Neuron (in vitro differentiated cells): ENCODE measurements at regions not wholly inside any gene's neighbourhood (a gene's known extent, or its start where the extent isn't known, plus 50 kb on each side); places are given as distances from the start of the nearest gene placed in this dataset.
"Not testable (repeated sequence)": the region's sequence is repeated elsewhere in the genome, so short reads cannot be mapped to it uniquely, and the experiment has no call there.

Experiments
- H2AFZ ChIP-seq: one replicate; pipeline ENCODE4 v1.6.1; 2013; ENCODE audit warnings: low read depth, mild to moderate bottlenecking, inconsistent platforms, low read length, moderate library complexity
- H3K27me3 ChIP-seq: one replicate; pipeline ENCODE4 v1.6.1; 2013; ENCODE audit warnings: low read length; ENCODE audit not compliant: insufficient read depth
- H3K36me3 ChIP-seq: one replicate; pipeline ENCODE4 v1.6.1; 2013; ENCODE audit warnings: low read length; ENCODE audit not compliant: insufficient read depth
- H3K4me1 ChIP-seq: one replicate; pipeline ENCODE4 v1.6.1; 2013; ENCODE audit warnings: low read length; ENCODE audit not compliant: insufficient read depth
- H3K4me3 ChIP-seq: 2 replicates; pipeline ENCODE4 v1.5.1; 2013; ENCODE audit warnings: mild to moderate bottlenecking, low read length, moderate library complexity
- H3K9me3 ChIP-seq: one replicate; pipeline ENCODE4 v1.6.1; 2013; ENCODE audit warnings: low read length

DNA sequence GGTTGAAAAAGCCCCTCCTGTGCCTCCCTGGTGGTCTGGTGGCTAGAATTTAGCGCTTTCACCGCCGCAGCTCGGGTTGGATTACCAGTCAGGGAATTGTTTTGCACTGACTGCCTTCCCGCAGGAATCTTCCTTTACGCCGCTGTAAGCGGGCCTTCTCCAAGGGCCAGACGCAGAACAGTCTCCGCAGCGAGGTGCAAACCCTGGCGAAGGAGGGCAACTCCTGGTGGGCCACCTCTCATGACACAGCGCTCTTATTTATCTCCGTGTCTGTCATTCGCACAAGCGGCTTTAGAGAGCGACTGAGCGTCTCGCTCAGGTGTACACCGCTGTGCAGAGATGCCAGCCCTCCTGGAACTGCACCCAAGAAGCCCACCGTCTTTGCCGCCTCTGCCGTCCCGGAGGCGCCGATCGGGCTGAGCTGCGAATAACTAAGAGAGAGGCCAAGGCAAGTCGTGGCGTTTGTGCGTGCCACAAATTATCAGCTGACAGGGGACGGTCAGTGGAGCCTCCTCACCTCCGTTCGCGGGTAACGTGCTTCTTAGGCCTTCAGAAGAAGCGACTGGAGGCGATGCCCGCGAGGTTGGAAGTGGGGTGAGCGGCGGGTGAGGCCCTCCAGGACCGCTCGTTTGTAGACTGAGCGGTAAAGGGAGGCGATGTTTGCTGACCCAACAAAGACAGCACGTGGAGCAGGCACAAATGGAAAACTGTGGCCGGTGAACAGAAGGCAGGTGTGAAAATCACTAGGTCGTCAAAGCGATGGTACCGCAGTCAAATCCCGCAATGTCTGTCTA is 93.5 kb downstream of the PRKAB2 start:
- Histone ChIP-seq H3K27me3 (peaks cover 14% of the 10 kb centered on the region), H3K9me3 (no peaks in the 10 kb centered on the region), H3K4me1 (no peaks in the 10 kb centered on the region), H2AFZ (no peak overlapping the region), H3K36me3 (no peaks in the 10 kb centered on the region), H3K4me3 (no peak overlapping the region)

DNA sequence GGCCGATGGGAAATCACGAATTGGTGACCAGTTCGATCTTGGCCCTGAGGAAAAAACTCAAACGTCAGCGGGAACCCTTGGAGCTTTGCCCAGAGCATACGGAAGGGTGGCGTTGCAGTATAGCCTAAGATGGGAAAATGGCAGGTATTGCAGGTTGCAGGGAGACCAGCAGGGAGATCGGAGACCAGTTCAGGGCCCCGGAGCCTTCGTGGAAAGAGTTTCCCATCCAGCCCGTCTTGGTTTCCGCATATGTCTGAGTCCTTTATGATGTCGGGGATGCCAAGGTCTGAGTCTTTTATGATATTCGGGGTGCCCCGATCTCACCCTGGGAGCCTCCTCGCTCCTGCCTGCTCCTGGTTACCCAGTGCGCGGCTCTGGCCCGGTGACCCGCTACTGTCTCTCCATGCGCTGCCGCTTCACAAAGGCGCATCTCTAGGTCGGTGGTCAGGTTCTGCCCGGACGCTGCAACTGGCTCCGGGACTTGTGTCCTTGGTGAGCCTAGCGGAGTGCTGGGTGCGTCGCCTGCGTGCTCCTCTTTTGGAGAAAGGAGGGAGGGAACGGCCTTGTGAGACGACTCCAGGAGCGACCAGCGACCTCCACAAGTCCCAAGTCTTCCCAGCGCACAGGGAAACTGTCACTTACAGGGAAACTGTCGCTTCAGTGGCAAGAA is 94.2 kb downstream of the PRKAB2 start:
- H3K4me1 ChIP-seq: no peaks in the 10 kb centered on the region
- no peak overlapping the region for H3K4me3 ChIP-seq
- H2AFZ ChIP-seq: no peak overlapping the region
- H3K9me3 ChIP-seq: no peaks in the 10 kb centered on the region
- no peaks in the 10 kb centered on the region for H3K36me3 ChIP-seq
- H3K27me3 ChIP-seq: peaks cover 13% of the 10 kb centered on the region

DNA sequence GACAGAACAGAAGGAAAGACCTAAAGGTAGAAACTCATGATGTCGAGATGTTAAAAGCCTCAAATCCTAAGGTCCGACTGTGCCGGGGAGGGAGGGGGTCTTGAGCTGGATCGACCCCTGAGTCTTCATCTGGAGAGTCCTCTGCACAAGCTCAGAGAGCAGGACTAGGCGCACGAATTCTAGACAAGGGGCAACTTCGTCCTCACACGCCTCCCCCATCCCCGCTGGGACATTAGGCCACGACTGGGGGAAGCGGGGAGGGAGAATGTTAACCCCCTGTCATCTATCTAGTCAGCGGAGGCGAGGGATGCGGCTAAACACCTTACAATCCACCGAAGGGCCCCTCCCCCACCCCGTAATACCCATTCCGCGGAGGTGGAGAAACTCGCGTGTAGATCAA is 94.7 kb downstream of the PRKAB2 start:
- Histone ChIP-seq H3K4me1 (no peaks in the 10 kb centered on the region), H3K9me3 (no peaks in the 10 kb centered on the region), H3K4me3 (no peak overlapping the region), H3K36me3 (no peaks in the 10 kb centered on the region), H2AFZ (no peak overlapping the region), H3K27me3 (peaks cover 14% of the 10 kb centered on the region)

DNA sequence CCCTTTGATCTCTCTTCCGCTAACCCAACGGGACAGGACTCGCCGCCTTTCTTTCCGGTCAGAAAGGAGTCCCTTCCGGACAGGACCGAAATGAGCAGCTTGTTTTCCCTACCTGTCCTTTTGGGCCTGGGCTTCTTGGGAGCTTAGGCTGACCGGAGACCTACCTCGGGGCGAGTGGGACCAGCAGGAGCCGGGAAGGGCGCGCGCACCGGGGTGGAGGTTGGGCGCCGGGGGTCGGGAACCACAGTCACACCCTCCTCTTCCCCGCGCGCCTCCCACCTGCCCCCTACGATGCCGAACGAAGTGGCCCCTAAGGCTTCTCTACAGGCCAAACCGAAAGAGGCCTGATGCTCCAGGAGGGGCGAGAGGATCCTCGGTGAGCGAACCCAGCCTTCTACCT is 95.2 kb downstream of the PRKAB2 start:
- Histone ChIP-seq H2AFZ (no peak overlapping the region), H3K4me1 (no peaks in the 10 kb centered on the region), H3K36me3 (no peaks in the 10 kb centered on the region), H3K27me3 (peaks cover 17% of the 10 kb centered on the region), H3K4me3 (no peak overlapping the region), H3K9me3 (no peaks in the 10 kb centered on the region)

DNA sequence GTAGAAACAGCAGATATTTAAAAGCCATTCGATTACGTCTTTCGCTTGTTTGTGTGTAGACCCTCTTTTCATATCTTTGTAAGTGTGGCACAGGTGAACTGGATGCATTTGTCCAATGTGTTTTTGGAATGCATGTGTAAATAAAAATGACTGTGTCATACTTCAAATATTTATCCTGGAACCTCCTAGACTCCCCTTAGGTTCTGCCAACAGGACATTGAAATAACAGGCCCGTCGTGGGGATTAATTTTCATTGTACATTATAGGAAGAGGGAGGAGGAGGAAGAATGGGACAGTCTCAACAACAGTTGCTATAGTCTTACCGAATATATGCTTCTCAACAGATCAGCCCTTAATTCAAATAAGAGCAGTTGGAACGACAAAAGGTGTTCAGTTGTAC is 95.8 kb downstream of the PRKAB2 start:
- Histone ChIP-seq H3K4me1 (no peaks in the 10 kb centered on the region), H3K27me3 (peaks cover 24% of the 10 kb centered on the region), H3K36me3 (no peaks in the 10 kb centered on the region), H3K9me3 (no peaks in the 10 kb centered on the region), H2AFZ (no peak overlapping the region), H3K4me3 (no peak overlapping the region)

DNA sequence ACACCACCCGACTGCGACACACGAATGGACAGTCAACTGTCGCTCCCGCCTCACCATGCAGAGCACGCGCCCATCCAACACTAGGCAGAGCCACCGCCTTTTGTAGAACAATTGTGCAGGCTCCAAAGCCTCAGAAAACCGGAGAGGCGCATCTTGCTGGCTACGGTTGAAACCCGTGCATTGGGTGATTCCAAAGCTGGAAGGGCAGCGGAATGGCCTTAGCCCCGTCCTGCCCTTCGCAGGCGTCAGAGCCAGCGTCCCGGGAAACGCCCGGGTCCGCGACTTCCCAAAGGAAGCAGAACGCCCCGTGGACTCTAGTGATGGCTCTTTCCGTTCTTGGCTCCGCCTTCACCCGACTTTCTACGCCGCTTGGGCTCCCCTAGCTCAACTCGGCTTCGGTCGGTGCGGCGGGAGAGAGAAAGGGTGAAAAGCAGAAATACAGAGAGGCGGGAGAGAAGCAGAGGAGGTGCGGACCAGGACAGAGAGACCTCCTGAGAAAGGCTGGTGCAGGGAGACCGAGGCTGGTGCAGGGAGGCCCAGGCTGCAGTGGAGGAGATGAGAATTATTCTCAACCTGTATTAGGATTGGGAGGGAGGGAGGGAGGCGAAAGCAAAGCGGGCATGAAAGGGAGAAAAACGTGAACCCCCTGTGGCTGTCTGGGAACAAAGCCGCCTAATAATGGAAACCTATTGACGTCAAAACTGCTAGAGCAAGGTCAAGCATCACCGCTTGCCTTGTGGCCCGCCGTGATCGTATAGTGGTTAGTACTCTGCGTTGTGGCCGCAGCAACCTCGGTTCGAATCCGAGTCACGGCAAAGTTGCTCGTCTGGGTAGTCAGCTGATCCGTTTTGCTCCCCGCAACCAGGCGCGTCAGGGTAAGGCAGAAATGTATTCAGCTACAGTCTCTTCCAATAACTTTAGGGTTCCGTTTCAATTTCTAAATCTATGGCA is 99.5 kb downstream of the PRKAB2 start:
- Histone ChIP-seq H3K36me3 (no peaks in the 10 kb centered on the region), H2AFZ (peak overlapping the region; percentile 57), H3K4me3 (peak overlapping the region; percentile 22), H3K4me1 (no peaks in the 10 kb centered on the region), H3K9me3 (no peaks in the 10 kb centered on the region), H3K27me3 (peaks cover 24% of the 10 kb centered on the region)

DNA sequence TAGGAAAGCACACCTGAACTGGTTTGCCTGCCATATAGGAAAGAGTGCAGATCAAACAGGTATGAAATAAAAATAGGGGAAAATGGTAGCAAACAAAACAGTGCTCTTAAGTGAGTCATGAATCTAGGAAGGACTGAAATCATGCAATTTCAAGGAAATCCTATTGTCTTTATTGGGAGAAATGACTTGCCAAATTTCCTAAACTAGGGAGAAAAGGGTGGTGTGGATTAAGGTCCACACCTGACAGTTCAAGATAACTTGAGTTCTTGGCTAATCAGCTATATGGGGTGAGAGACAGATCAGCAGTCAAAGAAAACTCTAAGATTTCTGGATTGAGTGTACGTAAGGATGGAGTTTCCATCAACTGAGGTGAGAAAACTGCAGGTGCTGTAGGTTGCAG is 101.1 kb downstream of the PRKAB2 start:
- Histone ChIP-seq H3K36me3 (no peaks in the 10 kb centered on the region), H3K4me1 (no peaks in the 10 kb centered on the region), H2AFZ (no peak overlapping the region), H3K4me3 (no peak overlapping the region), H3K9me3 (no peaks in the 10 kb centered on the region), H3K27me3 (peaks cover 24% of the 10 kb centered on the region)

DNA sequence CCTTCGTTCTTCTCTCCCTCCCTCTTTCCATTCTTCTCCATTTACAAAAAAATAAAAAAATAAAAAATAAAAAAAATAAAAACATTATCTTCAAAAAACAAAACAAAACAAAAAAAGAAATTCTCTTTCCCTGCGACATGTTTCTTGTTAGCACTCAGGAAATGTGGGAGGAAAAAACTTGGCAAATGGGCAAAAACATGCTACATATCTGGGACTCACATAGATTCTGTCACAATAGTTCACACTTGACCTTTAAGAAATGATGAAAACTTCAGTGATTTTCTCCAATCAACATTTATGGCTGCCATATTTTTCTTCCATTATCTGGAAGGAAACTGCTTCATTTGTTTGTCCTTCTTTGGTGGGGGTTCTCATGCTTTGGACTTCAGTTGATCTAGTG is 109.3 kb downstream of the PRKAB2 start:
- H3K4me1 ChIP-seq: no peaks in the 10 kb centered on the region
- H2AFZ ChIP-seq: no peak overlapping the region
- H3K4me3 ChIP-seq: no peak overlapping the region
- H3K36me3 ChIP-seq: no peaks in the 10 kb centered on the region
- H3K27me3 ChIP-seq: no peaks in the 10 kb centered on the region
- H3K9me3 ChIP-seq: no peaks in the 10 kb centered on the region

DNA sequence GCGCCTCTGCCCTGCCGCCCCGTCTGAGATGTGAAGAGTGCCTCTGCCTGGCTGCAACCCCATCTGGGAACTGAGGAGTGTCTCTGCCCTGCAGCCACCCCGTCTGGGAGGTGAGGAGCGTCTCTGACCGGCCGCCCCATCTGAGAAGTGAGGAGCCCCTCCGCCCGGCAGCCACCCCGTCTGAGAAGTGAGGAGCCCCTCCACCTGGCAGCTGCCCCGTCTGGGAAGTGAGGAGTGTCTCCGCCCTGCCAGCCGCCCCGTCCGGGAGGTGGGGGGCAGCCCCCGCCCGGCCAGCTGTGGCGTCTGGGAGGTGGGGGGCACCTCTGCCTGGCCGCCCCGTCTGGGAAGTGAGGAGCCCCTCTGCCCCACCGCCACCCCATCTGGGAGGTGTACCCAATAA is 110.4 kb downstream of the PRKAB2 start:
- H3K4me3 ChIP-seq, H3K27me3 ChIP-seq, H3K9me3 ChIP-seq: not testable (repeated sequence)

DNA sequence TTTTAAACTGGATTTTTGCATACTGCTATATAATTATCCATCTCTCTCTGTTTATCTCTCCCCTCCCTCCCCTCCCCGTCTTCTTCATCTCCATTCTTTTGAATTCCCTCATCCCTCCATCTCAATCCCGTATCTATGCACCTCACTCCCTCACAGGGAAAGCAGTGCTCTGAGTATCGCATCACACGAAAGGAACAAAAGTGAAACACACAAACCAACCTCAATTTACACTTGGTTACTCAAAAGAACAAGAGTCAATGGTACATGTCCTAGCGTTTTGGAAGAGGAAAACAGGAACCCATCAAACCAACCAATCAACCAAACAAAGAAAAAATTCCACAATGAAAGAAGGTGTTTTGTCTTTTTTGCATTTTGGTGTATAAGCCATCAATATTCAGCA is 115.1 kb downstream of the NBPF12 start:
- H3K4me3 ChIP-seq: no peak overlapping the region
- H3K36me3 ChIP-seq: no peaks in the 10 kb centered on the region
- no peaks in the 10 kb centered on the region for H3K27me3 ChIP-seq
- no peaks in the 10 kb centered on the region for H3K9me3 ChIP-seq
- no peak overlapping the region for H2AFZ ChIP-seq
- H3K4me1 ChIP-seq: no peaks in the 10 kb centered on the region

More for the DNA sequence above, 110.4 kb downstream of the PRKAB2 start:
- H3K36me3 ChIP-seq, H3K4me1 ChIP-seq, H2AFZ ChIP-seq: not testable (repeated sequence)

DNA sequence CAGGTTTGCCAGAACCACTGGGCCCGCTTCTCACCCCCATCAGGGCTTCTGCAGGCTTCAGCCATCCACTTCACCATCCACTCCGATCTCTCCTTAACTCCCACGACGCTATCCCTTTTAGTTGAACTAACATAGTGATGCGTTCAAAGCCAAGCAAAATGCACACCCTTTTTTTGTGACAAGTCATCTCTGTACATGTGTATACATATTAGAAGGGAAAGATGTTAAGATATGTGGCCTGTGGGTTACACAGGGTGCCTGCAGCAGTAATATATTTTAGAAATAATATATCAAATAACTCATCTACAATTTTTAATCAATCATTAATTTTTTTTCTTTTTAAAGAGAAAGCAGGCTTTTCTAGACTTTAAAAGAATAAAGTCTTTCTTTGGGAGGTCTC is 114.6 kb downstream of the NBPF12 start:
- Histone ChIP-seq H2AFZ (no peak overlapping the region), H3K36me3 (no peaks in the 10 kb centered on the region), H3K4me3 (no peak overlapping the region), H3K4me1 (no peaks in the 10 kb centered on the region), H3K9me3 (no peaks in the 10 kb centered on the region), H3K27me3 (no peaks in the 10 kb centered on the region)

DNA sequence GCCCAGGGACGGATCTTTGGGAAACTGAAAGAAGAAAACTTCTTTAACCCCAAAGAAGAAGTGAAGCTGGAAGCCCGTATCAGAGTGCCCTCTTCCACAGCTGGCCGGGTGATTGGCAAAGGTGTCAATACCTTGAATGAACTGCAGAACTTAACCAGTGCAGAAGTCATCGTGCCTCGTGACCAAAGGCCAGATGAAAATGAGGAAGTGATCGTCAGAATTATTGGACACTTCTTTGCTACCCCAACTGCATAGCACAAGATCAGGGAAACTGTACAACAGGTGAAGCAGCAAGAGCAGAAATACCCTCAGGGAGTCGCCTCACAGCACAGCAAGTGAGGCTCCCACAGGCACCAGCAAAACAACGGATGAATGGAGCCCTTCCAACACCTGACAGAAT is 114.0 kb downstream of the NBPF12 start:
- Histone ChIP-seq H3K9me3 (no peaks in the 10 kb centered on the region), H3K27me3 (no peaks in the 10 kb centered on the region), H3K4me1 (no peaks in the 10 kb centered on the region), H3K4me3 (no peak overlapping the region), H3K36me3 (no peaks in the 10 kb centered on the region), H2AFZ (no peak overlapping the region)

DNA sequence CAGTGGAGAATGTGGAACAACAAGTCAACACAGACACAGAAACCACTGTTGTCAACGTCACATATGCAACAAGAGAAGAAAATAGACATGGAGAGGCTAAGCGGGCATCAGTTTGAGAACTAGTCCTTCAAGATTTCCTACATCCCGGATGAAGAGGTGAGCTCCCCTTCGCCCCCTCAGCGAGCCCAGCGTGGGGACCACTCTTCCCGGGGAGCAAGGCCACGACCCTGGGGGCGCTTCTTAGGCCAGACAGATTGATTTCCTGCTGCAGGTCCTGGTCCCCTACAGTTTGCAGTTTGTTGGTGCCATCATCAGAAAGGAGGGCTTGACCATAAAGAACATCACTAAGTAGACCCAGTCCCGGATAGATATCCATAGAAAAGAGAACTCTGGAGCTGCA is 113.0 kb downstream of the NBPF12 start:
- H3K27me3 ChIP-seq: no peaks in the 10 kb centered on the region
- H3K4me3 ChIP-seq: no peak overlapping the region
- no peaks in the 10 kb centered on the region for H3K36me3 ChIP-seq
- H3K4me1 ChIP-seq: no peaks in the 10 kb centered on the region
- no peaks in the 10 kb centered on the region for H3K9me3 ChIP-seq
- no peak overlapping the region for H2AFZ ChIP-seq
